CD4-positive, alpha-beta T cell (primary cell): ENCODE measurements at regions not wholly inside any gene's neighbourhood (a gene's known extent, or its start where the extent isn't known, plus 50 kb on each side); places are given as distances from the start of the nearest gene placed in this dataset.
"Not testable (repeated sequence)": the region's sequence is repeated elsewhere in the genome, so short reads cannot be mapped to it uniquely, and the experiment has no call there.

Experiments
- ATAC-seq: fragments of 200-7000 bp; cut with Tn5 transposase; one replicate; pipeline ENCODE4 v1.10.0; 2022; ENCODE audit warnings: mild to moderate bottlenecking; ENCODE audit not compliant: poor library complexity
- CTCF ChIA-PET: fragments of 350-600 bp; sonication (Branson Sonifier 250); formaldehyde crosslinking; loops from one replicate; lab custom pipeline; 2021; ENCODE audit warnings: antibody characterized with exemption, inconsistent platforms; lab: Charles Lee
- POLR2A ChIA-PET: fragments of 350-600 bp; sonication (Branson Sonifier 250); formaldehyde crosslinking; loops from one replicate; lab custom pipeline; 2021; ENCODE audit warnings: antibody characterized with exemption, inconsistent platforms; lab: Charles Lee
- DNase-seq, 14 experiments: peaks; one replicate each; pipeline ENCODE4 v3.0.0-alpha.2; 2013 to 2020; ENCODE audit warnings: mixed read lengths in 2 of 14
- H3K27ac ChIP-seq, 2 donors: one replicate each; pipeline versions ENCODE4 v1.5.1 to v1.7.0; 2013; ENCODE audit warnings: low read length in 2 of 2, low read depth in 1 of 2, mild to moderate bottlenecking in 1 of 2
- H3K27me3 ChIP-seq, 2 experiments: 1 replicate in 1 of 2; 2 replicates in 1 of 2; pipeline versions ENCODE4 v1.6.1 to v1.7.0; 2013; ENCODE audit warnings: low read length in 2 of 2, control low read depth in 1 of 2, mild to moderate bottlenecking in 1 of 2, moderate library complexity in 1 of 2; ENCODE audit not compliant: insufficient read depth in 2 of 2, control insufficient read depth in 1 of 2
- H3K36me3 ChIP-seq: one replicate; pipeline ENCODE4 v1.6.1; 2013; ENCODE audit warnings: low read length, control low read depth; ENCODE audit not compliant: insufficient read depth
- H3K4me1 ChIP-seq: one replicate; pipeline ENCODE4 v1.6.1; 2013; ENCODE audit warnings: low read length, control low read depth; ENCODE audit not compliant: insufficient read depth
- H3K4me3 ChIP-seq: one replicate; pipeline ENCODE4 v1.5.1; 2013; ENCODE audit warnings: mild to moderate bottlenecking, low read length, moderate library complexity
- H3K9me3 ChIP-seq, 2 experiments: 1 replicate in 1 of 2; 2 replicates in 1 of 2; pipeline versions ENCODE4 v1.6.1 to v1.7.0; 2013; ENCODE audit warnings: low read length in 2 of 2, mild to moderate bottlenecking in 2 of 2, control low read depth in 1 of 2, moderate library complexity in 1 of 2; ENCODE audit not compliant: control insufficient read depth in 1 of 2, insufficient read depth in 1 of 2
- H3K27ac Mint-ChIP-seq: one replicate; pipeline ENCODE4 v1.8.0; 2020; ENCODE audit warnings: mixed read lengths
- H3K27me3 Mint-ChIP-seq: one replicate; pipeline ENCODE4 v1.8.0; 2021; ENCODE audit warnings: mixed read lengths
- H3K36me3 Mint-ChIP-seq: one replicate; pipeline ENCODE4 v1.8.0; 2021; ENCODE audit warnings: low read depth, mixed read lengths
- H3K4me1 Mint-ChIP-seq: one replicate; pipeline ENCODE4 v1.8.0; 2021; ENCODE audit warnings: low read depth, mixed read lengths
- H3K4me3 Mint-ChIP-seq: one replicate; pipeline ENCODE4 v1.8.0; 2020; ENCODE audit warnings: mild to moderate bottlenecking, mixed read lengths
- H3K9me3 Mint-ChIP-seq: one replicate; pipeline ENCODE4 v1.8.0; 2020; ENCODE audit warnings: mixed read lengths
- intact Hi-C, 2 experiments: fragments of 100-400 bp; cut with DNase I in 1 of 2; cut with micrococcal nuclease in 1 of 2; formaldehyde crosslinking; loops; one replicate each; pipeline versions ENCODE4 v1.15.1 to v1.9.0; 2023 to 2025; cut with DNase I, micrococcal nuclease
- TF ChIP-seq, protein P1 (sequence below): fragments of 200-600 bp; IDR thresholded peaks from one replicate; pipeline ENCODE4 v1.8.0; 2022; ENCODE audit warnings: antibody characterized with exemption, mild to moderate bottlenecking

DNA sequence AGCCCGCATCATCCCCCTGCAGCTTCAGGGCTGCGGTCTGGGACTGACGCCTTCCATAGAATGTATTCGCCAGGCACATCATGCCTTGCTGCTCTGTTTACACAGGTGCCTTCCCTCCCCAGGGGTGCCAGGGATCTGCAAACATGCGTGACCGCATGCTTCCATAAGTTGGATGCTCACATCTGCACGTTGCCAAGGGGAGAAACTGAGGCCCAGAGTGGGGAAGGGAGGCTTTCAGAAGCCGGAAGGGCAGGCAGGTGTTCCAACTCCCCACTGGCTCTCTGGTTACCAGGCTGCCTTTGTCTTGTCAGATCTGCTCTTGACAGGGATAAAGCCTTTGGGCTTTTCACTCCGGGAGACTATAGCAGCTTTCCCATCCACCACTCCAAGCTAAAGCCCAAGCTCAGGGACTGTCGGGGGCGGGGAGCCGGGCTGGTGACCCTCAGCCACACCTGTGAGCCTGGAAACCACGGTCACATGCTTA lies 125.8 kb upstream of the TNP1 start:
- Mint-ChIP-seq H3K4me1 (no peaks in the 10 kb centered on the region), H3K4me3 (no peak overlapping the region), H3K27ac (no peak overlapping the region), H3K27me3 (peaks cover 11% of the 10 kb centered on the region), H3K9me3 (no peaks in the 10 kb centered on the region), H3K36me3 (no peaks in the 10 kb centered on the region)
- Histone ChIP-seq H3K27me3 (peaks cover 0 to 3% of the 10 kb centered on the region in 2 experiments), H3K9me3 (peaks cover 0 to 7% of the 10 kb centered on the region in 2 experiments), H3K36me3 (no peaks in the 10 kb centered on the region), H3K4me1 (no peaks in the 10 kb centered on the region), H3K27ac (no peak overlapping the region), H3K4me3 (no peak overlapping the region)
- DNase-seq: no peak
- ChIA-PET POLR2A (interaction anchor here (0.7 kb wide), 2 partner anchors 194 to 889 kb away, joined by 3 to 4 read pairs; no protein-coding TSS in a partner anchor), CTCF (no interaction called here)
- ATAC-seq: no peak
- TF ChIP-seq, protein P1, sequence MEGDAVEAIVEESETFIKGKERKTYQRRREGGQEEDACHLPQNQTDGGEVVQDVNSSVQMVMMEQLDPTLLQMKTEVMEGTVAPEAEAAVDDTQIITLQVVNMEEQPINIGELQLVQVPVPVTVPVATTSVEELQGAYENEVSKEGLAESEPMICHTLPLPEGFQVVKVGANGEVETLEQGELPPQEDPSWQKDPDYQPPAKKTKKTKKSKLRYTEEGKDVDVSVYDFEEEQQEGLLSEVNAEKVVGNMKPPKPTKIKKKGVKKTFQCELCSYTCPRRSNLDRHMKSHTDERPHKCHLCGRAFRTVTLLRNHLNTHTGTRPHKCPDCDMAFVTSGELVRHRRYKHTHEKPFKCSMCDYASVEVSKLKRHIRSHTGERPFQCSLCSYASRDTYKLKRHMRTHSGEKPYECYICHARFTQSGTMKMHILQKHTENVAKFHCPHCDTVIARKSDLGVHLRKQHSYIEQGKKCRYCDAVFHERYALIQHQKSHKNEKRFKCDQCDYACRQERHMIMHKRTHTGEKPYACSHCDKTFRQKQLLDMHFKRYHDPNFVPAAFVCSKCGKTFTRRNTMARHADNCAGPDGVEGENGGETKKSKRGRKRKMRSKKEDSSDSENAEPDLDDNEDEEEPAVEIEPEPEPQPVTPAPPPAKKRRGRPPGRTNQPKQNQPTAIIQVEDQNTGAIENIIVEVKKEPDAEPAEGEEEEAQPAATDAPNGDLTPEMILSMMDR: no peak
- intact Hi-C loops: no loop called here

DNA sequence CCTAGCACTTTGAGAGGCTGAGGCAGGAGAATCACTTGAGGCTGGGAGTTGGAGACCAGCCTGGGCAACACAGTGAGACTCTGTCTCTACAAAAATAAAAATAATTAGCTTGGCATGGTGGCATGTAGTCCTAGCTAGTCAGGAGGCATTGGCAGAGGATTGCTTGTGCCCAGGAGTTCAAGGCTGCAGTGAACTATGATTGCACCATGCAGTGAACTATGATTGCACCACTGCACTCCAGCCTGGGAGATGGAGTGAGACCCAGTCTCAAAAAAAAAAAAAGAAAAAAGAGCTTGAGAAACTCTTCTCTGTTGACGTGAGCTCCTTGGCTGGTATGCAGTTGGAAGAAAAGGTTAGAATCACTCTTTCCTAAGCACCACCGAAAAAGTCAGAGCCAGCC lies 125.1 kb upstream of the TNP1 start:
- Histone ChIP-seq H3K27ac (no peak overlapping the region), H3K4me1 (no peaks in the 10 kb centered on the region), H3K4me3 (no peak overlapping the region), H3K9me3 (peaks cover 0 to 7% of the 10 kb centered on the region in 2 experiments), H3K27me3 (peaks cover 0 to 3% of the 10 kb centered on the region in 2 experiments), H3K36me3 (no peaks in the 10 kb centered on the region)
- no peaks in the 10 kb centered on the region for H3K4me1 Mint-ChIP-seq
- DNase-seq (no peak), ATAC-seq (no peak)
- peaks cover 11% of the 10 kb centered on the region for H3K27me3 Mint-ChIP-seq
- no peaks in the 10 kb centered on the region for H3K9me3 Mint-ChIP-seq
- TF ChIP-seq, protein P1: no peak
- no peak overlapping the region for H3K4me3 Mint-ChIP-seq
- intact Hi-C loops: no loop called here
- ChIA-PET POLR2A (interaction anchor here (0.7 kb wide), 1 partner anchor 890 kb away, joined by 3 read pairs; no protein-coding TSS in a partner anchor), CTCF (no interaction called here)
- H3K27ac Mint-ChIP-seq: no peak overlapping the region
- H3K36me3 Mint-ChIP-seq: no peaks in the 10 kb centered on the region

DNA sequence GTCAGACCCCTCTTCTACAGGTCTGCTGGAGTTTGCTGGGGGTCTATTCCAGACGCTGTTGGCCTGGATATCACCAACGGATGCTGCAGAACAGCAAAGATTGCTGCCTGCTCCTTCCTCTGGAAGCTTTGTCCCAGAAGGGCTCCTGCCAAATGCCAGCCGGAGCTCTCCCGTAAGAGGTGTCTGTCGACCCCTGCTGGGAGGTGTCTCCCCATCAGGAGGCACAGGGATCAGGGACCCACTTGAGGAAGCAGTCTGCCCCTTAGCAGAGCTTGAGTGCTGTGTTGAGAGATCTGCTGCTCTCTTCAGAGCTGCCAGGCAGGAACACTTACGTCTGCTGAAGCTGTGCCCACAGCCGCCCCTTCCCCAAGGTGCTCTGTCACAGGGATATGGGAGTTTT lies 122.1 kb upstream of the TNP1 start:
- H3K9me3 Mint-ChIP-seq, H3K27ac ChIP-seq, H3K36me3 Mint-ChIP-seq, POLR2A ChIA-PET, H3K9me3 ChIP-seq, H3K27me3 ChIP-seq, ATAC-seq, H3K4me3 ChIP-seq, DNase-seq, H3K36me3 ChIP-seq, H3K4me1 Mint-ChIP-seq, H3K4me3 Mint-ChIP-seq, intact Hi-C loops, H3K27ac Mint-ChIP-seq, H3K4me1 ChIP-seq: not testable (repeated sequence)
- peaks cover 11% of the 10 kb centered on the region for H3K27me3 Mint-ChIP-seq
- CTCF ChIA-PET: interaction anchor here (1.4 kb wide), 1 partner anchor 19 kb away, joined by 3 read pairs; no protein-coding TSS in a partner anchor

DNA sequence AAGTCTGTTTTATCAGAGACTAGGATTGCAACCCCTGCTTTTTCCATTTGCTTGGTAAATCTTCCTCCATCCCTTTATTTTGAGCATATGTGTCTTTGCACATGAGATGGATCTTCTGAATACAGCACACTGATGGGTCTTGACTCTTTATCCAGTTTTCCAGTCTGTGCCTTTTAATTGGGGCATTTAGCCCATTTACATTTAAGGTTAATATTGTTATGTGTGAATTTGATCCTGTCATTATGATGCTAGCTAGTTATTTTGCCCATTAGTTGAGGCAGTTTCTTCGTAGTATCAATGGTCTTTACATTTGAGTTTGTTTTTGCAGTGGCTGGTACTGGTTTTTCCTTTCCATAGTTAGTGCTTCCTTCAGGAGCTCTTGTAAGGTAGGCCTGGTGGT lies 120.6 kb upstream of the TNP1 start:
- H3K36me3 Mint-ChIP-seq, intact Hi-C loops, POLR2A ChIA-PET, ATAC-seq, H3K27ac ChIP-seq, H3K27ac Mint-ChIP-seq, DNase-seq, H3K4me3 ChIP-seq, H3K9me3 ChIP-seq, H3K4me1 ChIP-seq, H3K9me3 Mint-ChIP-seq, H3K4me1 Mint-ChIP-seq, H3K36me3 ChIP-seq, H3K27me3 ChIP-seq, H3K4me3 Mint-ChIP-seq: not testable (repeated sequence)
- CTCF ChIA-PET: interaction anchor here (1.4 kb wide), 1 partner anchor 18 kb away, joined by 3 read pairs; no protein-coding TSS in a partner anchor
- H3K27me3 Mint-ChIP-seq: peaks cover 11% of the 10 kb centered on the region
